Endothelial cell of umbilical vein (primary cell): ENCODE measurements at regions not wholly inside any gene's neighbourhood (a gene's known extent, or its start where the extent isn't known, plus 50 kb on each side); places are given as distances from the start of the nearest gene placed in this dataset.

ENCODE experiments used
- BruUV-seq: library from RNA; stranded (reverse); fragments of 400-500 nt; replicated peaks from 2 replicates; lab custom pipeline; 2021; lab: Mats Ljungman, UMichigan
- CTCF ChIA-PET: fragments of 300-600, 350-600 bp; sonication (Branson Sonifier 250); formaldehyde crosslinking; loops from one replicate; lab custom pipeline; 2021; ENCODE audit warnings: antibody characterized with exemption, inconsistent platforms; lab: Charles Lee
- POLR2A ChIA-PET: fragments of 300-600, 350-600 bp; sonication (Branson Sonifier 250); formaldehyde crosslinking; loops from one replicate; lab custom pipeline; 2021; ENCODE audit warnings: antibody characterized with exemption, inconsistent platforms; lab: Charles Lee
- DNase-seq: peaks from one replicate; pipeline ENCODE4 v3.0.0-alpha.2; 2011; ENCODE audit warnings: low read depth, low spot score
- FAIRE-seq: peaks from 2 replicates; lab custom pipeline; 2011; peaks lifted over from hg19 to GRCh38; lab: Jason Lieb, UNC
- H2AFZ ChIP-seq: 2 replicates; pipeline ENCODE4 v1.6.0; 2012; ENCODE audit warnings: low read depth, low read length, control low read depth, inconsistent platforms
- H3K27ac ChIP-seq: 2 replicates; pipeline ENCODE4 v1.5.1; 2011; ENCODE audit warnings: low read depth, mild to moderate bottlenecking, control low read depth, low read length, moderate library complexity; ENCODE audit not compliant: insufficient read depth
- H3K27me3 ChIP-seq, 2 experiments: 2 replicates each; pipeline versions ENCODE4 v1.6.0 to v1.6.1; 2011; ENCODE audit warnings: low read length in 2 of 2, mixed read lengths in 1 of 2; ENCODE audit not compliant: control insufficient read depth in 2 of 2, insufficient read depth in 2 of 2
- H3K36me3 ChIP-seq, 2 experiments: 2 replicates in 1 of 2; 3 replicates in 1 of 2; pipeline ENCODE4 v1.5.1; 2011; ENCODE audit warnings: low read length in 2 of 2, mild to moderate bottlenecking in 1 of 2, moderate library complexity in 1 of 2; ENCODE audit not compliant: control insufficient read depth in 2 of 2, insufficient read depth in 2 of 2; ENCODE audit errors: extremely low read depth in 1 of 2
- H3K4me1 ChIP-seq: 3 replicates; pipeline ENCODE4 v1.5.1; 2011; ENCODE audit warnings: mild to moderate bottlenecking, low read length; ENCODE audit not compliant: control insufficient read depth, insufficient read depth; ENCODE audit errors: extremely low read depth
- H3K4me2 ChIP-seq: 2 replicates; pipeline ENCODE4 v1.6.1; 2011; ENCODE audit warnings: low read length, control low read depth, mixed read lengths; ENCODE audit not compliant: insufficient read depth
- H3K4me3 ChIP-seq, 3 experiments: fragments of 200-600 bp in 1 of 3; sonication (generic), shearing (Covaris generic) in 1 of 3; replicated peaks in 1 of 3; 2 replicates each; pipeline ENCODE4 v1.5.1; 2011 to 2016; ENCODE audit warnings: control low read depth in 3 of 3, low read length in 3 of 3, mild to moderate bottlenecking in 2 of 3, inconsistent platforms in 1 of 3, low read depth in 1 of 3, moderate library complexity in 1 of 3; ENCODE audit not compliant: insufficient read depth in 1 of 3
- H3K79me2 ChIP-seq: 2 replicates; pipeline ENCODE4 v1.6.0; 2012; ENCODE audit warnings: low read length, inconsistent platforms; ENCODE audit not compliant: control insufficient read depth, insufficient read depth
- H3K9ac ChIP-seq: replicated peaks from 2 replicates; pipeline ENCODE3; 2011; ENCODE audit warnings: low read length, control low read depth; ENCODE audit not compliant: insufficient read depth; ENCODE audit errors: extremely low read depth
- H3K9me1 ChIP-seq: replicated peaks from 3 replicates; pipeline ENCODE4 v1.6.0; 2011; ENCODE audit warnings: mild to moderate bottlenecking, low read length; ENCODE audit not compliant: control insufficient read depth, insufficient read depth; ENCODE audit errors: extremely low read depth
- H3K9me3 ChIP-seq: replicated peaks from 2 replicates; pipeline ENCODE4 v1.5.1; 2012; ENCODE audit warnings: low read length, inconsistent platforms; ENCODE audit not compliant: control insufficient read depth, insufficient read depth
- H4K20me1 ChIP-seq: replicated peaks from 2 replicates; pipeline ENCODE3; 2011; ENCODE audit warnings: mild to moderate bottlenecking, low read length; ENCODE audit not compliant: control insufficient read depth, insufficient read depth; ENCODE audit errors: extremely low read depth
- EZH2 ChIP-seq: IDR thresholded peaks from 2 replicates; pipeline ENCODE4 v1.6.1; 2012; ENCODE audit warnings: borderline replicate concordance, low read depth, mild to moderate bottlenecking, moderate library complexity, low read length, inconsistent platforms; ENCODE audit not compliant: severe bottlenecking
- FOS ChIP-seq: IDR thresholded peaks from 2 replicates; pipeline ENCODE4 v1.6.1; 2011; ENCODE audit warnings: mild to moderate bottlenecking, low read length, moderate library complexity, borderline replicate concordance; ENCODE audit not compliant: insufficient read depth
- GATA2 ChIP-seq: IDR thresholded peaks from 2 replicates; pipeline ENCODE4 v1.7.0; 2011; ENCODE audit warnings: low read depth, mild to moderate bottlenecking, moderate library complexity, mixed read lengths, low read length; ENCODE audit not compliant: insufficient read length, insufficient read depth
- JUN ChIP-seq: IDR thresholded peaks from 2 replicates; pipeline ENCODE4 v1.6.1; 2011; ENCODE audit warnings: borderline replicate concordance, low read depth; ENCODE audit not compliant: insufficient read length, insufficient read depth
- MYC ChIP-seq: IDR thresholded peaks from one replicate; pipeline ENCODE4 v1.6.1; 2011; ENCODE audit warnings: mild to moderate bottlenecking, low read depth, low read length
- POLR2A ChIP-seq: IDR thresholded peaks from 2 replicates; pipeline ENCODE4 v1.6.1; 2012; ENCODE audit warnings: low read depth, mild to moderate bottlenecking, control low read depth, low read length
- POLR2AphosphoS5 ChIP-seq: IDR thresholded peaks from 2 replicates; pipeline ENCODE4 v1.6.1; 2012; ENCODE audit warnings: low read depth, mild to moderate bottlenecking, control low read depth, low read length, moderate library complexity; ENCODE audit not compliant: insufficient read depth
- dilution Hi-C: fragments of 300-500 bp; cut with MboI; formaldehyde crosslinking; loops from one replicate; pipeline ENCODE4 v1.15.0; 2019; ENCODE audit warnings: low sequenced_read_pairs; ENCODE audit not compliant: extremely low pct_ligation_motif_present
- intact Hi-C: fragments of 100-400 bp; cut with micrococcal nuclease; formaldehyde crosslinking; loops from one replicate; pipeline ENCODE4 v1.10.0; 2022
- TF ChIP-seq, protein P1 (sequence below): IDR thresholded peaks from 2 replicates; pipeline ENCODE4 v1.6.1; 2011; ENCODE audit not compliant: insufficient read depth, insufficient read length
- TF ChIP-seq, protein P2 (sequence below), 2 donors: IDR thresholded peaks; 1 replicate in 1 of 2; 2 replicates in 1 of 2; pipeline ENCODE4 v1.5.1; 2011; ENCODE audit warnings: low read length in 2 of 2, mild to moderate bottlenecking in 2 of 2, moderate library complexity in 2 of 2, control low read depth in 1 of 2, inconsistent platforms in 1 of 2, low read depth in 1 of 2; ENCODE audit not compliant: insufficient read depth in 1 of 2; ENCODE audit errors: extremely low read depth in 1 of 2

DNA sequence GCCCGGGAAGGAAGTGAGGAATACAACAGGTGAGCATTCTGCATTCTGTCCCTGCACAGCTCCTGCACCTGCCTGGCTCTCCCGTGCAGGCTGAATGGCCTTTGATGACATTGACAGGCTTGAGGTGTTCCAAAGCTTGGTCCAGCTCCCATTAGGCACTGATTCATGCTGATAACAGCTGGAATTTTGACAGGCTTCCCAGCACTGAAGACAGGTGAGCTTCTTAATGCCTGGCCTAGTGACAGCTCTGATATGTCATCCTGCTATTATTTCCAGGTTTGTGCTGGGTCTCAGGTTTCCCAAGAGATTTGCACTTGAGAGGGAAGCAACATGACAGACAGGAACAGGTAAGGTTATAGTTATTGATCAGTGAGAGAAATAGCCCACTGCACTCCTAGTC lies 58.0 kb upstream of the MTNR1B start:
- CTCF ChIA-PET = no interaction called here
- H3K4me2 ChIP-seq = no peak overlapping the region
- H3K36me3 ChIP-seq = no peaks in the 10 kb centered on the region
- POLR2A ChIA-PET = no interaction called here
- no peak overlapping the region for H3K9ac ChIP-seq
- H3K27ac ChIP-seq = no peak overlapping the region
- no peak for DNase-seq
- no peaks in the 10 kb centered on the region for H3K9me1 ChIP-seq
- H3K9me3 ChIP-seq = no peaks in the 10 kb centered on the region
- H4K20me1 ChIP-seq = no peaks in the 10 kb centered on the region
- no peak overlapping the region for H3K4me3 ChIP-seq
- intact Hi-C loops = no loop called here
- FAIRE-seq = no peak
- no TSS peak for BruUV-seq
- H3K79me2 ChIP-seq = no peaks in the 10 kb centered on the region
- TF ChIP-seq EZH2 = no peak
- TF ChIP-seq, protein P1, sequence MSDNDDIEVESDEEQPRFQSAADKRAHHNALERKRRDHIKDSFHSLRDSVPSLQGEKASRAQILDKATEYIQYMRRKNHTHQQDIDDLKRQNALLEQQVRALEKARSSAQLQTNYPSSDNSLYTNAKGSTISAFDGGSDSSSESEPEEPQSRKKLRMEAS = no peak
- no peak for TF ChIP-seq POLR2A
- TF ChIP-seq, protein P2, sequence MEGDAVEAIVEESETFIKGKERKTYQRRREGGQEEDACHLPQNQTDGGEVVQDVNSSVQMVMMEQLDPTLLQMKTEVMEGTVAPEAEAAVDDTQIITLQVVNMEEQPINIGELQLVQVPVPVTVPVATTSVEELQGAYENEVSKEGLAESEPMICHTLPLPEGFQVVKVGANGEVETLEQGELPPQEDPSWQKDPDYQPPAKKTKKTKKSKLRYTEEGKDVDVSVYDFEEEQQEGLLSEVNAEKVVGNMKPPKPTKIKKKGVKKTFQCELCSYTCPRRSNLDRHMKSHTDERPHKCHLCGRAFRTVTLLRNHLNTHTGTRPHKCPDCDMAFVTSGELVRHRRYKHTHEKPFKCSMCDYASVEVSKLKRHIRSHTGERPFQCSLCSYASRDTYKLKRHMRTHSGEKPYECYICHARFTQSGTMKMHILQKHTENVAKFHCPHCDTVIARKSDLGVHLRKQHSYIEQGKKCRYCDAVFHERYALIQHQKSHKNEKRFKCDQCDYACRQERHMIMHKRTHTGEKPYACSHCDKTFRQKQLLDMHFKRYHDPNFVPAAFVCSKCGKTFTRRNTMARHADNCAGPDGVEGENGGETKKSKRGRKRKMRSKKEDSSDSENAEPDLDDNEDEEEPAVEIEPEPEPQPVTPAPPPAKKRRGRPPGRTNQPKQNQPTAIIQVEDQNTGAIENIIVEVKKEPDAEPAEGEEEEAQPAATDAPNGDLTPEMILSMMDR (IDR thresholded peaks at IDR 0.05; ENCODE audit: extremely low read depth in 1 of 2, insufficient read depth in 1 of 2, low read depth in 1 of 2, low read length in 2 of 2) = no peak
- no peak for TF ChIP-seq MYC
- TF ChIP-seq FOS = no peak
- TF ChIP-seq POLR2AphosphoS5 = no peak
- TF ChIP-seq GATA2 = no peak
- TF ChIP-seq JUN = no peak
- H3K4me1 ChIP-seq = no peaks in the 10 kb centered on the region
- no peaks in the 10 kb centered on the region for H3K27me3 ChIP-seq
- dilution Hi-C loops = no loop called here
- no peak overlapping the region for H2AFZ ChIP-seq
